SK-N-MC (cell line): ENCODE measurements at regions not wholly inside any gene's neighbourhood (a gene's known extent, or its start where the extent isn't known, plus 50 kb on each side); places are given as distances from the start of the nearest gene placed in this dataset.
"Not testable (repeated sequence)": the region's sequence is repeated elsewhere in the genome, so short reads cannot be mapped to it uniquely, and the experiment has no call there.

Experiments
- DNase-seq: peaks from one replicate; pipeline ENCODE4 v3.0.0-alpha.2; 2011; ENCODE audit warnings: low read depth, low spot score
- H3K27ac ChIP-seq: fragments of 200-600 bp; sonication (generic); 2 replicates; pipeline ENCODE4 v1.5.1; 2016; ENCODE audit warnings: mixed run types
- H3K36me3 ChIP-seq: fragments of 200-600 bp; sonication (generic); 2 replicates; pipeline ENCODE4 v1.6.1; 2017; ENCODE audit warnings: antibody characterized with exemption, low read length, mixed read lengths; ENCODE audit not compliant: insufficient read depth
- H3K4me3 ChIP-seq: fragments of 200-600 bp; sonication (generic); 2 replicates; pipeline ENCODE4 v1.5.1; 2016
- H3K9ac ChIP-seq: fragments of 200-600 bp; sonication (generic); 2 replicates; pipeline ENCODE4 v1.8.0; 2017; ENCODE audit warnings: mixed run types, mixed read lengths; ENCODE audit not compliant: insufficient read length
- H3K9me3 ChIP-seq: fragments of 200-600 bp; sonication (generic); 2 replicates; pipeline ENCODE4 v1.6.1; 2017; ENCODE audit warnings: low read depth, mild to moderate bottlenecking, antibody characterized with exemption, low read length, moderate library complexity, mixed read lengths
- EZH2 ChIP-seq: fragments of 200-600 bp; sonication (generic); IDR thresholded peaks from one replicate; pipeline ENCODE4 v1.6.1; 2017; ENCODE audit warnings: antibody characterized with exemption
- FOXP2 ChIP-seq: optimal IDR thresholded peaks from 2 replicates; pipeline ENCODE3; 2011; ENCODE audit warnings: mild to moderate bottlenecking, moderate library complexity; ENCODE audit not compliant: insufficient read depth; ENCODE audit errors: extremely low read length, control extremely low read depth
- POLR2AphosphoS5 ChIP-seq: IDR thresholded peaks from 2 replicates; pipeline ENCODE4 v1.6.1; 2012; ENCODE audit warnings: mild to moderate bottlenecking, low read depth, low read length, borderline replicate concordance

- Histone ChIP-seq H3K9ac (no peak overlapping the region), H3K27ac (no peak overlapping the region), H3K9me3 (no peaks in the 10 kb centered on the region), H3K4me3 (no peak overlapping the region), H3K36me3 (no peaks in the 10 kb centered on the region)
- TF ChIP-seq FOXP2 (no peak), EZH2 (no peak), POLR2AphosphoS5 (no peak)
- DNase-seq, result no peak
Measured at GRCh38 chr2:200121931-200122330, 166.5 kb downstream of the MAIP1 start.

GRCh38 chr2:200122683-200123082 is 167.3 kb downstream of the MAIP1 start:
- Histone ChIP-seq H3K4me3 (no peak overlapping the region), H3K27ac (no peak overlapping the region), H3K9me3 (no peaks in the 10 kb centered on the region), H3K9ac (no peak overlapping the region), H3K36me3 (no peaks in the 10 kb centered on the region)
- DNase-seq, result no peak
- TF ChIP-seq POLR2AphosphoS5, result no peak
- no peak for TF ChIP-seq FOXP2
- TF ChIP-seq EZH2, result no peak

- not testable (repeated sequence) for H3K9ac ChIP-seq, H3K4me3 ChIP-seq, H3K36me3 ChIP-seq, H3K27ac ChIP-seq, DNase-seq, H3K9me3 ChIP-seq
Measured at GRCh38 chr2:200124665-200125368, 169.4 kb downstream of the MAIP1 start.

DNA sequence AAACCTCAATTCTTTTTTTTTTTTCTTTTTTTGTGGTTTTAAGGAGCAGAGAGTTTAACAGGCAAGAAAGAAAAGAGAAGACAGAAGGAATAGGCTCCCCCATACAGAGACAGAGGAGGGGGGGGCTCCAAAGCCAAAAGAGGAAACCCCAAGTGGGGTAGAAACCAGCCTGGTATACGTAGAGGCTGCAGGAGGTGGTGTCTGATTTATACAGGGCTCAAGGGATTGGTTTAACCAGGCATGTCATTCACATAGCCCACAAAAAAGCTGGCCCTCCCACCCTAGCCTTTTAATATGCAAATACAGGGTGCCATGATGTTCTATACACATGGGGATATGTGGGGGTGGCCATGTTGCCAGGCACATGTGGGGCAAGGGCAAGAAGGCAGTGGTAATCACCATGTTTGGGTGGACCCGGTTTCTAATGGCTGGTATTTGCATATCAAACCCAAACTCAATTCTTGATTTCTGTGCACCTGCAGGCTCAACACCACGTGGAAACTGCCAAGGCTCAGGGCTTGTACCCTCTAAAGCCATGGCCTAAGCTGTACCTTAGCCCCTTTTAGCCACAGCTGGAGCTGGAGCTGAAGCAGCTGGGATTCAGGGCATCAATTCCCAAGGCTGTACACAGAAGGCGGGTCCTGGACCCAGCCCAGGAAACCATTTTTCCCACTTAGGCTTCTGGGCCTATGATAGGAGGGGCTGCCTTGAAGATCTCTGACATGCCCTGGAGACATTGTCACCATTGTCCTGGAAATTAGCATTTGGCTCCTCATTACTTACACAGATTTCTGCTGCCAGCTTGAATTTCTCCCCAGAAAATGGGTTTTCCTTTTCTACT is 170.3 kb downstream of the MAIP1 start:
- H3K27ac ChIP-seq, result no peak overlapping the region
- no peak overlapping the region for H3K9ac ChIP-seq
- DNase-seq, result no peak
- no peaks in the 10 kb centered on the region for H3K9me3 ChIP-seq
- no peaks in the 10 kb centered on the region for H3K36me3 ChIP-seq
- H3K4me3 ChIP-seq, result no peak overlapping the region
- TF ChIP-seq POLR2AphosphoS5 (no peak), FOXP2 (no peak), EZH2 (no peak)

DNA sequence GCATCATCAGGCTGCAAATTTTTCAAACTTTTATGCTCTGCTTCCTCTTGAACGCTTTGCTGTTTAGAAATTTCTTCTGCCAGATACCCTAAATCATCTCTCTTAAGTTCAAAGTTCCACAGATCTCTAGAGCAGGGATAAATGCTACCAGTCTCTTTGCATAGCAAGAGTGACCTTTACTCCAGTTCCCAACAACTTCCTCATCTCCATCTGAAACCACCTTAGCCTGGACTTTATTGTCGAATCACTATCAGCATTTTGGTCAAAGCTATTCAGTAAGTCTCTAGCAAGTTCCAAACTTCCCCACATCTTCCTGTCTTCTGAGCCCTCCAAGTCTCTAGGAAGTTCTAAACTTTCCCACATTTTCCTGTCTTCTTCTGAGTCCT is 170.9 kb downstream of the MAIP1 start:
- not testable (repeated sequence) for H3K27ac ChIP-seq, H3K9me3 ChIP-seq, H3K36me3 ChIP-seq, H3K9ac ChIP-seq, H3K4me3 ChIP-seq, DNase-seq

DNA sequence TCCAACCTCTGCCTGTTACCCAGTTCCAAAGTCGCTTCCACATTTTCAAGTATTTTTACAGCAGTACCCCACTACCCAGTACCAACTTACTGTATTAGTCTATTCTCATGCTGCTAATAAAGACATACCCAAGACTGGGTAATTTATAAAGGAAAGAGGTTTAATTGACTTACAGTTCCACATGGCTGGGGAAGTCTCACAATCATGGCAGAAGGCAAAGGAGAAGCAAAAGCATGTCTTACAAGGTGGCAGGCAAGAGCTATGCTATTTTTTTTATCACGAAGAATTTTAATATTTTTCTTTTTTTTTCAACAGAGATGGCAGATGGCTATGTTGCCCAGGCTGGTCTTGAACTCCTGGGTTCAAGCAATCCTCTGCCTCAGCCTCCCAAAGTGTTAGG is 171.3 kb downstream of the MAIP1 start:
- H3K27ac ChIP-seq, H3K36me3 ChIP-seq, H3K4me3 ChIP-seq: not testable (repeated sequence)

GRCh38 chr2:200127848-200128247 is 172.5 kb downstream of the MAIP1 start:
- H3K27ac ChIP-seq, result no peak overlapping the region
- TF ChIP-seq EZH2 (no peak), POLR2AphosphoS5 (no peak), FOXP2 (no peak)
- no peak overlapping the region for H3K9ac ChIP-seq
- no peaks in the 10 kb centered on the region for H3K9me3 ChIP-seq
- no peak overlapping the region for H3K4me3 ChIP-seq
- DNase-seq, result no peak
- H3K36me3 ChIP-seq, result no peaks in the 10 kb centered on the region

More for the DNA sequence above, 171.3 kb downstream of the MAIP1 start:
- not testable (repeated sequence) for H3K9me3 ChIP-seq, H3K9ac ChIP-seq, DNase-seq

- Histone ChIP-seq H3K9me3 (no peaks in the 10 kb centered on the region), H3K36me3 (no peaks in the 10 kb centered on the region), H3K27ac (no peak overlapping the region), H3K9ac (no peak overlapping the region), H3K4me3 (no peak overlapping the region)
- TF ChIP-seq POLR2AphosphoS5, result no peak
- TF ChIP-seq EZH2, result no peak
- no peak for TF ChIP-seq FOXP2
- no peak for DNase-seq
Measured at GRCh38 chr2:200128296-200128695, 172.9 kb downstream of the MAIP1 start.
